Loucy (cell line): ENCODE measurements at regions not wholly inside any gene's neighbourhood (a gene's known extent, or its start where the extent isn't known, plus 50 kb on each side); places are given as distances from the start of the nearest gene placed in this dataset.

Experiments used
- H2AFZ ChIP-seq: fragments of 200-600 bp; sonication (generic); 2 replicates; pipeline ENCODE4 v1.6.0; 2016; ENCODE audit warnings: antibody characterized with exemption, mild to moderate bottlenecking, low read length, moderate library complexity
- H3F3A ChIP-seq: fragments of 200-600 bp; 2 replicates; pipeline ENCODE4 v1.6.0; 2016; ENCODE audit warnings: antibody characterized with exemption, low read depth, mild to moderate bottlenecking
- H3K27me3 ChIP-seq: fragments of 200-600 bp; sonication (generic); 2 replicates; pipeline ENCODE4 v1.6.1; 2014; ENCODE audit warnings: low read length, mild to moderate bottlenecking; ENCODE audit not compliant: insufficient read depth, poor library complexity, severe bottlenecking
- H3K36me3 ChIP-seq: fragments of 200-600 bp; sonication (generic); 2 replicates; pipeline ENCODE4 v1.6.1; 2016; ENCODE audit warnings: low read length; ENCODE audit not compliant: insufficient read depth
- H3K4me1 ChIP-seq: fragments of 200-600 bp; sonication (generic); 2 replicates; pipeline ENCODE4 v1.5.1; 2014; ENCODE audit warnings: low read length, mild to moderate bottlenecking; ENCODE audit not compliant: insufficient read depth, poor library complexity, severe bottlenecking
- H3K4me2 ChIP-seq: fragments of 200-600 bp; sonication (generic); 2 replicates; pipeline ENCODE4 v1.6.0; 2014; ENCODE audit warnings: antibody characterized with exemption, low read length, low read depth, mild to moderate bottlenecking; ENCODE audit not compliant: poor library complexity, severe bottlenecking
- H3K4me3 ChIP-seq: fragments of 200-600 bp; sonication (generic); 2 replicates; pipeline ENCODE4 v1.5.1; 2014; ENCODE audit warnings: low read length, mild to moderate bottlenecking, mixed read lengths; ENCODE audit not compliant: poor library complexity, severe bottlenecking
- H3K79me2 ChIP-seq: fragments of 200-600 bp; sonication (generic); 2 replicates; pipeline ENCODE4 v1.6.1; 2014; ENCODE audit warnings: low read length; ENCODE audit not compliant: insufficient read depth
- H3K9ac ChIP-seq: fragments of 200-600 bp; sonication (generic); 2 replicates; pipeline ENCODE4 v1.6.0; 2014; ENCODE audit warnings: mild to moderate bottlenecking, low read depth, low read length, moderate library complexity; ENCODE audit not compliant: poor library complexity, severe bottlenecking
- H3K9me2 ChIP-seq: fragments of 200-600 bp; sonication (generic); replicated peaks from 2 replicates; pipeline ENCODE4 v1.6.1; 2016; ENCODE audit warnings: low read depth, low read length, mixed read lengths
- H3K9me3 ChIP-seq: fragments of 200-600 bp; sonication (generic); 2 replicates; pipeline ENCODE4 v1.6.1; 2014; ENCODE audit warnings: mild to moderate bottlenecking, antibody characterized with exemption, low read length, low read depth; ENCODE audit not compliant: insufficient read depth
- H4K20me1 ChIP-seq: fragments of 200-600 bp; sonication (generic); 2 replicates; pipeline ENCODE4 v1.6.0; 2014; ENCODE audit warnings: antibody characterized with exemption, low read length, mild to moderate bottlenecking; ENCODE audit not compliant: insufficient read depth, poor library complexity, severe bottlenecking
- CTCF ChIP-seq: fragments of 200-600 bp; sonication (generic); conservative IDR thresholded peaks from 2 replicates; pipeline ENCODE4 v1.5.1; 2014; ENCODE audit warnings: mild to moderate bottlenecking, antibody characterized with exemption, low read length
- EZH2phosphoT487 ChIP-seq: fragments of 200-600 bp; IDR thresholded peaks from 2 replicates; pipeline ENCODE4 v1.6.1; 2018; ENCODE audit warnings: antibody characterized with exemption, mild to moderate bottlenecking, moderate library complexity, borderline replicate concordance

GRCh38 chr13:81194362-81194761 lies 853.4 kb upstream of the SPRY2 start:
- no peaks in the 10 kb centered on the region for H3F3A ChIP-seq
- no peaks in the 10 kb centered on the region for H3K4me1 ChIP-seq
- no peaks in the 10 kb centered on the region for H3K9me2 ChIP-seq
- no peak overlapping the region for H3K4me2 ChIP-seq
- H3K36me3 ChIP-seq, result no peaks in the 10 kb centered on the region
- no peaks in the 10 kb centered on the region for H3K27me3 ChIP-seq
- no peak overlapping the region for H3K4me3 ChIP-seq
- no peak overlapping the region for H2AFZ ChIP-seq
- H3K9me3 ChIP-seq, result no peaks in the 10 kb centered on the region
- H4K20me1 ChIP-seq, result no peaks in the 10 kb centered on the region
- no peaks in the 10 kb centered on the region for H3K79me2 ChIP-seq
- H3K9ac ChIP-seq, result no peak overlapping the region
- no peak for TF ChIP-seq CTCF
- TF ChIP-seq EZH2phosphoT487, result no peak

- H3F3A ChIP-seq, result no peaks in the 10 kb centered on the region
- H4K20me1 ChIP-seq, result no peaks in the 10 kb centered on the region
- H3K27me3 ChIP-seq, result no peaks in the 10 kb centered on the region
- H3K9ac ChIP-seq, result no peak overlapping the region
- no peaks in the 10 kb centered on the region for H3K9me3 ChIP-seq
- TF ChIP-seq EZH2phosphoT487 (no peak), CTCF (no peak)
- H2AFZ ChIP-seq, result no peak overlapping the region
- no peak overlapping the region for H3K4me2 ChIP-seq
- no peaks in the 10 kb centered on the region for H3K79me2 ChIP-seq
- H3K36me3 ChIP-seq, result no peaks in the 10 kb centered on the region
- no peaks in the 10 kb centered on the region for H3K4me1 ChIP-seq
- no peak overlapping the region for H3K4me3 ChIP-seq
- H3K9me2 ChIP-seq, result no peaks in the 10 kb centered on the region
Measured at GRCh38 chr13:81184556-81185265, 843.8 kb upstream of the SPRY2 start.

- Histone ChIP-seq H3K9me2 (no peaks in the 10 kb centered on the region), H3K79me2 (no peaks in the 10 kb centered on the region), H3K4me3 (no peak overlapping the region), H3F3A (no peaks in the 10 kb centered on the region), H3K9me3 (no peaks in the 10 kb centered on the region), H3K4me1 (no peaks in the 10 kb centered on the region), H3K9ac (no peak overlapping the region), H2AFZ (no peak overlapping the region), H3K4me2 (no peak overlapping the region), H3K36me3 (no peaks in the 10 kb centered on the region), H4K20me1 (no peaks in the 10 kb centered on the region), H3K27me3 (no peaks in the 10 kb centered on the region)
- no peak for TF ChIP-seq EZH2phosphoT487
- no peak for TF ChIP-seq CTCF
Measured at GRCh38 chr13:81172603-81173002, 831.7 kb upstream of the SPRY2 start.
